OCI-LY7 (cell line): ENCODE measurements at regions not wholly inside any gene's neighbourhood (a gene's known extent, or its start where the extent isn't known, plus 50 kb on each side); places are given as distances from the start of the nearest gene placed in this dataset.

Experiments used
- CTCF ChIP-seq: fragments of 200-600 bp; sonication (generic); conservative IDR thresholded peaks from 2 replicates; pipeline ENCODE4 v1.5.1; 2014; ENCODE audit warnings: mild to moderate bottlenecking, antibody characterized with exemption, low read length, moderate library complexity, mixed read lengths
- EZH2phosphoT487 ChIP-seq: fragments of 200-600 bp; sonication (generic); IDR thresholded peaks from 2 replicates; pipeline ENCODE4 v1.6.1; 2018; ENCODE audit warnings: low read depth, borderline replicate concordance, mild to moderate bottlenecking, mixed run types, antibody characterized with exemption, low read length, moderate library complexity, mixed read lengths

DNA sequence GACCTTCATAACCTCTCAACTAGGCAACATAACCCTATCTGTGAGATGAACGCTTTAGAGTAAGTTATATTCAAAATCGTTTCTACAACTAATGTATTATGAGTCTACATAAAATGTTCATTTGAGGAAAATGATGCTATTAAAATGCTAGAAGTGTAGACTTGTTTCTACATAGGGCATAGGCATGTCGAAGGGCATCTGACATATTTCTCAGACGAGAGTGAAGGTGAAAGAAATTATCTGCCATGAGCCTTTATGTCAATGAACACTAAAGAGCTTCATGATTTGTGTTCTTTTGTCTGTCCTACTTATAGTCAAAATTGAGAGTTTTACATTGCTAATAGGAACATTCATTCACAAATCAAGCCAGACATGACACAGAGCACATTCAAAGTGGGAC is 811.8 kb downstream of the RAB28 start:
- no peak for TF ChIP-seq CTCF
- TF ChIP-seq EZH2phosphoT487, result no peak
